Neural cell (in vitro differentiated cells): ENCODE measurements at regions not wholly inside any gene's neighbourhood (a gene's known extent, or its start where the extent isn't known, plus 50 kb on each side); places are given as distances from the start of the nearest gene placed in this dataset.

ENCODE experiments used
- H2AFZ ChIP-seq: fragments of 200-600, 300-800 bp; sonication (generic), shearing (Covaris generic); 2 replicates; pipeline ENCODE4 v1.6.0; 2014; ENCODE audit warnings: low read depth, mild to moderate bottlenecking, antibody characterized with exemption, low read length, moderate library complexity
- H3F3A ChIP-seq: fragments of 200-600 bp; shearing (Covaris generic); 2 replicates; pipeline ENCODE4 v1.6.1; 2016; ENCODE audit warnings: mild to moderate bottlenecking, moderate library complexity, mixed read lengths, antibody characterized with exemption, low read length; ENCODE audit not compliant: insufficient read depth, poor library complexity, severe bottlenecking
- H3K27ac ChIP-seq: fragments of 200-600, 300-800 bp; sonication (generic), shearing (Covaris generic); 2 replicates; pipeline ENCODE4 v1.5.1; 2014; ENCODE audit warnings: mild to moderate bottlenecking, low read length, moderate library complexity
- H3K27me3 ChIP-seq: fragments of 300-800, 200-600 bp; sonication (generic), shearing (Covaris generic); 2 replicates; pipeline ENCODE4 v1.6.0; 2014; ENCODE audit warnings: mild to moderate bottlenecking, low read depth, low read length, moderate library complexity; ENCODE audit not compliant: insufficient read depth
- H3K36me3 ChIP-seq: fragments of 300-800, 200-600 bp; sonication (generic), shearing (Covaris generic); 2 replicates; pipeline ENCODE4 v1.5.1; 2014; ENCODE audit warnings: mild to moderate bottlenecking, antibody characterized with exemption, low read length, moderate library complexity; ENCODE audit not compliant: insufficient read depth
- H3K4me2 ChIP-seq: fragments of 300-800, 200-600 bp; sonication (generic), shearing (Covaris generic); 2 replicates; pipeline ENCODE4 v1.6.0; 2014; ENCODE audit warnings: mild to moderate bottlenecking, low read length
- H3K4me3 ChIP-seq: fragments of 300-800, 200-600 bp; sonication (generic), shearing (Covaris generic); 2 replicates; pipeline ENCODE4 v1.5.1; 2014; ENCODE audit warnings: mild to moderate bottlenecking, low read length, moderate library complexity
- H3K79me2 ChIP-seq: fragments of 200-600 bp; shearing (Covaris generic); replicated peaks from 2 replicates; pipeline ENCODE4 v1.6.0; 2014; ENCODE audit warnings: mild to moderate bottlenecking, low read length, moderate library complexity; ENCODE audit not compliant: insufficient read depth
- H3K9ac ChIP-seq: fragments of 300-800, 200-600 bp; sonication (generic), shearing (Covaris generic); 2 replicates; pipeline ENCODE4 v1.6.1; 2016; ENCODE audit warnings: mild to moderate bottlenecking, low read length, mixed read lengths
- H3K9me2 ChIP-seq: fragments of 200-600 bp; shearing (Covaris generic); 2 replicates; pipeline ENCODE4 v1.6.1; 2016; ENCODE audit warnings: mild to moderate bottlenecking, low read length, mixed read lengths; ENCODE audit not compliant: insufficient read depth
- H3K9me3 ChIP-seq: fragments of 200-600, 300-800 bp; sonication (generic), shearing (Covaris generic); 2 replicates; pipeline ENCODE4 v1.6.1; 2016; ENCODE audit warnings: mild to moderate bottlenecking, mixed run types, low read length, moderate library complexity, mixed read lengths
- H4K20me1 ChIP-seq: fragments of 200-600 bp; shearing (Covaris generic); 2 replicates; pipeline ENCODE4 v1.6.1; 2016; ENCODE audit warnings: mild to moderate bottlenecking, mixed run types; ENCODE audit not compliant: insufficient read depth
- CTCF ChIP-seq: fragments of 450-650 bp; IDR thresholded peaks from 2 replicates; pipeline ENCODE4 v1.5.1; 2014; ENCODE audit warnings: antibody characterized with exemption, mild to moderate bottlenecking, moderate library complexity; ENCODE audit not compliant: poor library complexity, severe bottlenecking
- EP300 ChIP-seq: fragments of 450-650 bp; conservative IDR thresholded peaks from 2 replicates; pipeline ENCODE4 v1.6.1; 2014; ENCODE audit warnings: antibody characterized with exemption, mild to moderate bottlenecking, moderate library complexity; ENCODE audit not compliant: poor library complexity, severe bottlenecking
- EZH2 ChIP-seq: fragments of 200-600, 300-800 bp; shearing (Covaris generic), sonication (generic); IDR thresholded peaks from 2 replicates; pipeline ENCODE4 v1.6.1; 2014; ENCODE audit warnings: antibody characterized with exemption, low read length, borderline replicate concordance, mild to moderate bottlenecking; ENCODE audit not compliant: insufficient read depth, poor library complexity, severe bottlenecking
- MXI1 ChIP-seq: fragments of 450-650 bp; conservative IDR thresholded peaks from 2 replicates; pipeline ENCODE4 v1.6.1; 2014; ENCODE audit warnings: antibody characterized with exemption, mild to moderate bottlenecking; ENCODE audit not compliant: poor library complexity, severe bottlenecking
- POLR2AphosphoS5 ChIP-seq: IDR thresholded peaks from 2 replicates; pipeline ENCODE4 v1.6.1; 2012
- RAD21 ChIP-seq: fragments of 450-650 bp; conservative IDR thresholded peaks from 2 replicates; pipeline ENCODE4 v1.6.1; 2014; ENCODE audit warnings: antibody characterized with exemption, mild to moderate bottlenecking, moderate library complexity
- REST ChIP-seq: IDR thresholded peaks from 2 replicates; pipeline ENCODE4 v1.6.1; 2012; ENCODE audit warnings: borderline replicate concordance
- SMC3 ChIP-seq: fragments of 450-650 bp; conservative IDR thresholded peaks from 2 replicates; pipeline ENCODE4 v1.6.1; 2014; ENCODE audit warnings: antibody characterized with exemption, mild to moderate bottlenecking, moderate library complexity; ENCODE audit not compliant: poor library complexity
- TAF1 ChIP-seq: IDR thresholded peaks from 2 replicates; pipeline ENCODE4 v1.6.1; 2012; ENCODE audit warnings: low read depth

- Histone ChIP-seq H4K20me1 (no peaks in the 10 kb centered on the region), H3K27me3 (no peaks in the 10 kb centered on the region), H3K27ac (no peak overlapping the region), H3K9me3 (no peaks in the 10 kb centered on the region), H3K9ac (no peak overlapping the region), H3K79me2 (no peaks in the 10 kb centered on the region), H3K4me2 (no peak overlapping the region), H3K36me3 (no peaks in the 10 kb centered on the region), H3K9me2 (no peaks in the 10 kb centered on the region), H2AFZ (no peak overlapping the region), H3K4me3 (no peak overlapping the region), H3F3A (no peaks in the 10 kb centered on the region)
- TF ChIP-seq EZH2: no peak
- no peak for TF ChIP-seq POLR2AphosphoS5
- no peak for TF ChIP-seq TAF1
- TF ChIP-seq REST: no peak
- TF ChIP-seq SMC3: no peak
- no peak for TF ChIP-seq MXI1
- no peak for TF ChIP-seq RAD21
- TF ChIP-seq EP300: no peak
- TF ChIP-seq CTCF: no peak
Observed at GRCh38 chr13:105587786-105588185, 947.7 kb downstream of the EFNB2 start.

GRCh38 chr13:105579821-105580710 is 955.4 kb downstream of the EFNB2 start:
- H3K9me3 ChIP-seq: no peaks in the 10 kb centered on the region
- no peak overlapping the region for H3K9ac ChIP-seq
- H3F3A ChIP-seq: no peaks in the 10 kb centered on the region
- H3K79me2 ChIP-seq: no peaks in the 10 kb centered on the region
- no peaks in the 10 kb centered on the region for H3K9me2 ChIP-seq
- no peak overlapping the region for H3K4me2 ChIP-seq
- no peaks in the 10 kb centered on the region for H3K27me3 ChIP-seq
- H3K36me3 ChIP-seq: no peaks in the 10 kb centered on the region
- H3K4me3 ChIP-seq: no peak overlapping the region
- TF ChIP-seq MXI1 (no peak), REST (no peak), TAF1 (no peak), EZH2 (no peak), POLR2AphosphoS5 (no peak), SMC3 (no peak), CTCF (no peak), RAD21 (no peak), EP300 (no peak)
- no peaks in the 10 kb centered on the region for H4K20me1 ChIP-seq
- no peak overlapping the region for H2AFZ ChIP-seq
- no peak overlapping the region for H3K27ac ChIP-seq
